Neural progenitor cell (in vitro differentiated cells): ENCODE measurements at regions not wholly inside any gene's neighbourhood (a gene's known extent, or its start where the extent isn't known, plus 50 kb on each side); places are given as distances from the start of the nearest gene placed in this dataset.
A peak's percentile ranks its signal among the peaks of the same experiment; 100 is the strongest.

Experiments used
- DNase-seq: peaks from one replicate; pipeline ENCODE4 v3.0.0-alpha.2; 2016; ENCODE audit warnings: low spot score
- H2AFZ ChIP-seq: fragments of 200-600 bp; sonication (generic); replicated peaks from 2 replicates; pipeline ENCODE4 v1.6.1; 2016; ENCODE audit warnings: antibody characterized with exemption
- H3F3A ChIP-seq: fragments of 200-600 bp; sonication (generic); 2 replicates; pipeline ENCODE4 v1.6.1; 2016; ENCODE audit warnings: antibody characterized with exemption, low read depth
- H3K27ac ChIP-seq: fragments of 200-600 bp; sonication (generic); 2 replicates; pipeline ENCODE4 v1.5.1; 2016; ENCODE audit warnings: mild to moderate bottlenecking
- H3K27me3 ChIP-seq: fragments of 200-600 bp; sonication (generic); 2 replicates; pipeline ENCODE4 v1.6.1; 2016; ENCODE audit warnings: mild to moderate bottlenecking, moderate library complexity
- H3K36me3 ChIP-seq: fragments of 200-600 bp; sonication (generic); 2 replicates; pipeline ENCODE4 v1.5.1; 2016
- H3K4me1 ChIP-seq: fragments of 200-600 bp; sonication (generic); 2 replicates; pipeline ENCODE4 v1.6.1; 2016; ENCODE audit warnings: mixed run types
- H3K4me2 ChIP-seq: fragments of 200-600 bp; sonication (generic); 2 replicates; pipeline ENCODE4 v1.6.1; 2016
- H3K4me3 ChIP-seq: fragments of 200-600 bp; sonication (generic); 2 replicates; pipeline ENCODE4 v1.5.1; 2016
- H3K79me2 ChIP-seq: fragments of 200-600 bp; sonication (generic); 2 replicates; pipeline ENCODE4 v1.6.1; 2016; ENCODE audit warnings: low read depth
- H3K9ac ChIP-seq: fragments of 200-600 bp; sonication (generic); 2 replicates; pipeline ENCODE4 v1.6.1; 2016
- H3K9me3 ChIP-seq: fragments of 200-600 bp; sonication (generic); 2 replicates; pipeline ENCODE4 v1.5.1; 2016; ENCODE audit warnings: low read depth
- H4K20me1 ChIP-seq: fragments of 200-600 bp; sonication (generic); 2 replicates; pipeline ENCODE4 v1.6.1; 2016; ENCODE audit warnings: low read depth
- H3K27ac Mint-ChIP-seq: 3 replicates; pipeline ENCODE4 v1.8.0; 2021; ENCODE audit warnings: mixed read lengths
- H3K27me3 Mint-ChIP-seq: 2 replicates; pipeline ENCODE4 v1.8.0; 2022; ENCODE audit warnings: low read depth, mild to moderate bottlenecking, inconsistent platforms, moderate library complexity, mixed read lengths; ENCODE audit not compliant: insufficient read depth
- H3K36me3 Mint-ChIP-seq: 3 replicates; pipeline ENCODE4 v1.8.0; 2021; ENCODE audit warnings: mixed read lengths
- H3K4me1 Mint-ChIP-seq: 3 replicates; pipeline ENCODE4 v1.8.0; 2021; ENCODE audit warnings: mixed read lengths
- H3K4me3 Mint-ChIP-seq: 3 replicates; pipeline ENCODE4 v1.8.0; 2021; ENCODE audit warnings: mild to moderate bottlenecking, moderate library complexity, mixed read lengths
- H3K9me3 Mint-ChIP-seq: 3 replicates; pipeline ENCODE4 v1.8.0; 2020; ENCODE audit warnings: mixed read lengths
- EZH2 ChIP-seq: fragments of 200-600 bp; sonication (generic); IDR thresholded peaks from 2 replicates; pipeline ENCODE4 v1.6.1; 2017; ENCODE audit warnings: antibody characterized with exemption, mild to moderate bottlenecking, moderate library complexity
- EZH2phosphoT487 ChIP-seq: fragments of 200-600 bp; sonication (generic); IDR thresholded peaks from 2 replicates; pipeline ENCODE4 v1.6.1; 2017; ENCODE audit warnings: antibody characterized with exemption
- TF ChIP-seq, protein P1 (sequence below): fragments of 200-600 bp; sonication (generic); IDR thresholded peaks from 2 replicates; pipeline ENCODE4 v1.5.1; 2017; ENCODE audit warnings: antibody characterized with exemption, mild to moderate bottlenecking

DNA sequence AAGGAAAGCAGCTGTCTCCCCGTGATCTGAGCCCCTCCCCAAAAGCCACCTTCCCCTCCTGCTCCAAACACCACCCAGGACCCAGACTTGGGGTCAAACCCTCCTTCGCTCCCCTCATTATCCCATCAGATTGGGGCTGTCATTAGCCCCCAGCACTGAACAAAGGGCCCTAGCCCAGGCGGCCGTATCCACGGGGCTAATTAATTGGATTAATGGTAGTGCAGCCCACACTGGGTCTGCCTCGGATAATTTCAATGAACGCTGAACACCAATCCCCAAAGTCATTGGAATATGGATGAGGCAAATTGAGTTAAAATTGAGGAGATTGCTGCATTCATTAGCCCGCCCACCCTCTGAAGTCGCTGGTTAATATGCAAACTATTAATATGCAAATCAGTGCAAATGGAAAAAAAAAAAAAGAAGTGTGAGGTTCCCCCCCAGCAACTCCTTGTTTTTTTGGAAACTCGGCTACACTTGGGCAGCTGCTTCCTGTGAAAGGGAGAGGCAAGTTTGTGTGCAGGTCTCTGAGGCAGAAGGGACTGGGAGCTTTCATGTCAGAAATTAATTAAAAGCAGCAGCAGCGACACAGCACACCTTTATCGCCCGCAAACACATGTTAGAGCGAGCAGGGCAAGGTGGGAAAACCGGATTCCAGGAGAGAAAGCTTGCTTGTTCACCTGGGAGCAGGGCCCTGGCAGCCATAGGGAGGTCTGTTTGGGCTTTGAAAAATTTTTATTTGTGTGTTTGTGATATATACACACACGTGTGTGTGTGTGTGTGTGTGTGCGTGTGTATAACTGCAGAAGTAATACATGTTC is 517.8 kb downstream of the MIAT start:
- no peak overlapping the region for H3K27ac ChIP-seq
- peaks cover 13% of the 10 kb centered on the region for H3K4me1 ChIP-seq
- H3K4me2 ChIP-seq = peak overlapping the region; percentile 43
- no peak overlapping the region for H3K4me3 ChIP-seq
- no peaks in the 10 kb centered on the region for H4K20me1 ChIP-seq
- no peak overlapping the region for H3K27ac Mint-ChIP-seq
- H3K27me3 ChIP-seq = no peaks in the 10 kb centered on the region
- H3K36me3 Mint-ChIP-seq = no peaks in the 10 kb centered on the region
- no peak overlapping the region for H3K9ac ChIP-seq
- H3F3A ChIP-seq = no peaks in the 10 kb centered on the region
- DNase-seq = peak; percentile 71
- H3K4me3 Mint-ChIP-seq = no peak overlapping the region
- no peaks in the 10 kb centered on the region for H3K9me3 ChIP-seq
- no peak overlapping the region for H2AFZ ChIP-seq
- H3K4me1 Mint-ChIP-seq = peaks cover 31% of the 10 kb centered on the region
- no peaks in the 10 kb centered on the region for H3K36me3 ChIP-seq
- peak; percentile 37 for TF ChIP-seq EZH2phosphoT487
- TF ChIP-seq, protein P1, sequence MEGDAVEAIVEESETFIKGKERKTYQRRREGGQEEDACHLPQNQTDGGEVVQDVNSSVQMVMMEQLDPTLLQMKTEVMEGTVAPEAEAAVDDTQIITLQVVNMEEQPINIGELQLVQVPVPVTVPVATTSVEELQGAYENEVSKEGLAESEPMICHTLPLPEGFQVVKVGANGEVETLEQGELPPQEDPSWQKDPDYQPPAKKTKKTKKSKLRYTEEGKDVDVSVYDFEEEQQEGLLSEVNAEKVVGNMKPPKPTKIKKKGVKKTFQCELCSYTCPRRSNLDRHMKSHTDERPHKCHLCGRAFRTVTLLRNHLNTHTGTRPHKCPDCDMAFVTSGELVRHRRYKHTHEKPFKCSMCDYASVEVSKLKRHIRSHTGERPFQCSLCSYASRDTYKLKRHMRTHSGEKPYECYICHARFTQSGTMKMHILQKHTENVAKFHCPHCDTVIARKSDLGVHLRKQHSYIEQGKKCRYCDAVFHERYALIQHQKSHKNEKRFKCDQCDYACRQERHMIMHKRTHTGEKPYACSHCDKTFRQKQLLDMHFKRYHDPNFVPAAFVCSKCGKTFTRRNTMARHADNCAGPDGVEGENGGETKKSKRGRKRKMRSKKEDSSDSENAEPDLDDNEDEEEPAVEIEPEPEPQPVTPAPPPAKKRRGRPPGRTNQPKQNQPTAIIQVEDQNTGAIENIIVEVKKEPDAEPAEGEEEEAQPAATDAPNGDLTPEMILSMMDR = no peak
- no peak for TF ChIP-seq EZH2
- no peaks in the 10 kb centered on the region for H3K9me3 Mint-ChIP-seq
- peaks cover 9% of the 10 kb centered on the region for H3K27me3 Mint-ChIP-seq
- H3K79me2 ChIP-seq = no peaks in the 10 kb centered on the region

DNA sequence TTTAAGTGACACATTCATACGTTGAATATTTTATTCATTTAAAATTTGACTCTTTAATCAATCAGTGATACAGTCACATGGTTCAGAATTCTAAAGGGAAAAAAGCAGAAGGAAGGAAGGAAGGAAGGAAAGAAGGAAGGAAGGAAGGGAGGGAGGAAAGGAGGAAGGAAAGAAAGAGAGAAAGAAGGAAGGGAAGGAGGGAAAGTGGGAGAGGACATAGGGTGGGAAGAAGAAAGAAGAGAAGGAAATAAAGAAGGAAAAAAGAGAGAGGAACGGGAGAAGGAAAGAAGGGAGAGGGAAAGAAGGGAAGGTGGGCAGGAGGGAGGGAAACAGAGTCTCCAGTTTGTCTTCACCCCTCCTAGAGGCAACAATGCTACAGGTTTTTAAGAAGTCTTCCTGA is 518.6 kb downstream of the MIAT start:
- Histone ChIP-seq H3K36me3 (no peaks in the 10 kb centered on the region), H3K4me1 (peaks cover 13% of the 10 kb centered on the region), H3K4me3 (no peak overlapping the region), H3K9me3 (no peaks in the 10 kb centered on the region), H3K27ac (no peak overlapping the region), H2AFZ (no peak overlapping the region), H4K20me1 (no peaks in the 10 kb centered on the region), H3F3A (no peaks in the 10 kb centered on the region), H3K27me3 (no peaks in the 10 kb centered on the region), H3K79me2 (no peaks in the 10 kb centered on the region), H3K4me2 (no peak overlapping the region), H3K9ac (no peak overlapping the region)
- no peak for DNase-seq
- TF ChIP-seq, protein P1 = no peak
- TF ChIP-seq EZH2 (no peak), EZH2phosphoT487 (no peak)
- no peak overlapping the region for H3K4me3 Mint-ChIP-seq
- H3K9me3 Mint-ChIP-seq = no peaks in the 10 kb centered on the region
- H3K4me1 Mint-ChIP-seq = peaks cover 31% of the 10 kb centered on the region
- H3K27me3 Mint-ChIP-seq = peaks cover 13% of the 10 kb centered on the region
- no peak overlapping the region for H3K27ac Mint-ChIP-seq
- H3K36me3 Mint-ChIP-seq = no peaks in the 10 kb centered on the region

DNA sequence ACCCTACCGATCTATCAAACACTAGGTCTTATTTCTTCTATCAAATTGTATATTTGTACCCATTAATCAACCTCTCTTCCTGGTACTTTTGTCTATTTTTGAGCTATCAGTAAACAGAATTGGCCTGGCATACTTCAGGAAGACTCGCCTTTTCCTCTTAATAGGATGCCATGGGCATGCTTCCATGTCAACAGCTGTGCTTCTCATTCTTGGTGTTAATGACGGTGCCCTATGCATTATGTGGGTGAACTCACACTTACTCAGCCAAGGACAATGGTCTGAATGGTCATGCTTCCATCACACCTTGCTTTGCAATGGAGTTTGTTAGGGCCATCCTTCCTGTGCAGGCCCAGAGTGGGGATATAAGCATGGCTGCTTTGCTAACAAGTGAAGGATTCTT is 521.8 kb downstream of the MIAT start:
- no peaks in the 10 kb centered on the region for H3K36me3 Mint-ChIP-seq
- Histone ChIP-seq H3K79me2 (no peaks in the 10 kb centered on the region), H3K36me3 (no peaks in the 10 kb centered on the region), H3K4me3 (no peak overlapping the region), H3K9ac (no peak overlapping the region), H3K27ac (no peak overlapping the region), H2AFZ (no peak overlapping the region), H3K9me3 (no peaks in the 10 kb centered on the region), H4K20me1 (no peaks in the 10 kb centered on the region), H3K4me2 (no peak overlapping the region), H3K4me1 (peaks cover 13% of the 10 kb centered on the region), H3F3A (no peaks in the 10 kb centered on the region), H3K27me3 (no peaks in the 10 kb centered on the region)
- H3K9me3 Mint-ChIP-seq = no peaks in the 10 kb centered on the region
- TF ChIP-seq EZH2 = no peak
- TF ChIP-seq EZH2phosphoT487 = no peak
- TF ChIP-seq, protein P1 = no peak
- no peak for DNase-seq
- H3K4me1 Mint-ChIP-seq = peaks cover 31% of the 10 kb centered on the region
- H3K4me3 Mint-ChIP-seq = no peak overlapping the region
- no peak overlapping the region for H3K27ac Mint-ChIP-seq
- H3K27me3 Mint-ChIP-seq = peaks cover 18% of the 10 kb centered on the region
